B cell (primary cell): ENCODE measurements at regions not wholly inside any gene's neighbourhood (a gene's known extent, or its start where the extent isn't known, plus 50 kb on each side); places are given as distances from the start of the nearest gene placed in this dataset.

Source experiments
- EZH2 ChIP-seq: IDR thresholded peaks from 2 replicates; pipeline ENCODE4 v1.6.1; 2012; ENCODE audit warnings: borderline replicate concordance, low read depth, mild to moderate bottlenecking, moderate library complexity, low read length; ENCODE audit not compliant: insufficient read depth, poor library complexity, severe bottlenecking
- TF ChIP-seq, protein P1 (sequence below): fragments of 200-600 bp; IDR thresholded peaks from one replicate; pipeline ENCODE4 v1.8.0; 2022; ENCODE audit warnings: antibody characterized with exemption, mild to moderate bottlenecking

DNA sequence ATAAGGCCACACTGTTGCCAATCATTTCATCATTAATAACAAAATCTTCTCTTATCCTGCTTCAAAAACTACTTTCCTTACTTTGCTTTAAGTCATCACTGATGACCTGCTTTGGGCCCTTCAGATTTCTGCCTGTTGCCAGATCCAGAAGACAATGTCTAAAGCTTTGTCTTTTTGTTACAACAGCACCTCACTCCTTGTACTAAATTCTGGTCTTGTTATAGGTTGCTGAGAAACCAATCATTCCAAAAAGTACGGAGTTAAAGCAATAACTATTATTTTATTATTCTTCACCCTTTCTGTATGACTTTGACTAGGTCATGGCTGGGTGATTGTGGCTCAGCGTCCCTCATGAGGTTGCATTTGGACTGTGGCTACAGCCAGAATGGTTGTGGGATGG, 633.5 kb downstream of the PTPRU start:
- no peak for TF ChIP-seq EZH2
- TF ChIP-seq, protein P1, sequence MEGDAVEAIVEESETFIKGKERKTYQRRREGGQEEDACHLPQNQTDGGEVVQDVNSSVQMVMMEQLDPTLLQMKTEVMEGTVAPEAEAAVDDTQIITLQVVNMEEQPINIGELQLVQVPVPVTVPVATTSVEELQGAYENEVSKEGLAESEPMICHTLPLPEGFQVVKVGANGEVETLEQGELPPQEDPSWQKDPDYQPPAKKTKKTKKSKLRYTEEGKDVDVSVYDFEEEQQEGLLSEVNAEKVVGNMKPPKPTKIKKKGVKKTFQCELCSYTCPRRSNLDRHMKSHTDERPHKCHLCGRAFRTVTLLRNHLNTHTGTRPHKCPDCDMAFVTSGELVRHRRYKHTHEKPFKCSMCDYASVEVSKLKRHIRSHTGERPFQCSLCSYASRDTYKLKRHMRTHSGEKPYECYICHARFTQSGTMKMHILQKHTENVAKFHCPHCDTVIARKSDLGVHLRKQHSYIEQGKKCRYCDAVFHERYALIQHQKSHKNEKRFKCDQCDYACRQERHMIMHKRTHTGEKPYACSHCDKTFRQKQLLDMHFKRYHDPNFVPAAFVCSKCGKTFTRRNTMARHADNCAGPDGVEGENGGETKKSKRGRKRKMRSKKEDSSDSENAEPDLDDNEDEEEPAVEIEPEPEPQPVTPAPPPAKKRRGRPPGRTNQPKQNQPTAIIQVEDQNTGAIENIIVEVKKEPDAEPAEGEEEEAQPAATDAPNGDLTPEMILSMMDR = no peak
